ENCODE measurements at regions not wholly inside any gene's neighbourhood (a gene's known extent, or its start where the extent isn't known, plus 50 kb on each side); places are given as distances from the start of the nearest gene placed in this dataset.

- TF ChIP-seq CTCF (IDR thresholded peaks at IDR 0.05) (no peak), POLR2AphosphoS5 (IDR thresholded peaks at IDR 0.05) (no peak)
These were observed 425.3 kb upstream of the FANCL start for GRCh38 chr2:58666323-58666970.
